Mesodermal cell (in vitro differentiated cells): ENCODE measurements at regions not wholly inside any gene's neighbourhood (a gene's known extent, or its start where the extent isn't known, plus 50 kb on each side); places are given as distances from the start of the nearest gene placed in this dataset.

Experiments
- H3K27ac ChIP-seq: 2 replicates; pipeline ENCODE4 v1.7.0; 2013; ENCODE audit warnings: mild to moderate bottlenecking, low read depth, low read length, moderate library complexity; ENCODE audit not compliant: severe bottlenecking
- H3K36me3 ChIP-seq: 2 replicates; pipeline ENCODE4 v1.7.1; 2013; ENCODE audit warnings: mild to moderate bottlenecking, low read length, moderate library complexity; ENCODE audit not compliant: control insufficient read depth, insufficient read depth
- H3K4me1 ChIP-seq: one replicate; pipeline ENCODE4 v1.7.1; 2013; ENCODE audit warnings: mild to moderate bottlenecking, low read length; ENCODE audit not compliant: insufficient read depth, control insufficient read depth, poor library complexity, severe bottlenecking
- H3K4me3 ChIP-seq: 2 replicates; pipeline ENCODE4 v1.7.0; 2013; ENCODE audit warnings: low read length, control low read depth, mild to moderate bottlenecking; ENCODE audit not compliant: insufficient read depth, poor library complexity, severe bottlenecking; ENCODE audit errors: extremely low read depth
- H3K9me3 ChIP-seq: 2 replicates; pipeline ENCODE4 v1.7.1; 2013; ENCODE audit warnings: mild to moderate bottlenecking, low read length, moderate library complexity; ENCODE audit not compliant: control insufficient read depth
- WGBS, 2 experiments: methylation state at CpG; one replicate each; pipeline ENCODE4 v1.1.5; 2013; ENCODE audit warnings: missing lambda C conversion rate in 2 of 2; ENCODE audit not compliant: insufficient coverage in 2 of 2; 5-methylcytosine and 5-hydroxymethylcytosine counted together

- no peak overlapping the region for H3K27ac ChIP-seq
- H3K4me1 ChIP-seq: no peaks in the 10 kb centered on the region
- no peak overlapping the region for H3K4me3 ChIP-seq
- no peaks in the 10 kb centered on the region for H3K36me3 ChIP-seq
- WGBS, 2 experiments: 60 to 84% methylated on average over 1 to 2 of the region's 2 CpGs
- no peaks in the 10 kb centered on the region for H3K9me3 ChIP-seq
Measured at GRCh38 chr10:43882711-43883110, 234.0 kb upstream of the ZNF32 start.

- Histone ChIP-seq H3K4me1 (no peaks in the 10 kb centered on the region), H3K9me3 (no peaks in the 10 kb centered on the region), H3K36me3 (no peaks in the 10 kb centered on the region), H3K4me3 (no peak overlapping the region), H3K27ac (no peak overlapping the region)
- WGBS, 2 experiments: 100% methylated on average over 1 of the region's 2 CpGs
Measured at GRCh38 chr10:43881657-43882056, 233.0 kb upstream of the ZNF32 start.

GRCh38 chr10:43880160-43880559, 231.5 kb upstream of the ZNF32 start:
- H3K36me3 ChIP-seq: no peaks in the 10 kb centered on the region
- no peaks in the 10 kb centered on the region for H3K4me1 ChIP-seq
- no peaks in the 10 kb centered on the region for H3K9me3 ChIP-seq
- no peak overlapping the region for H3K4me3 ChIP-seq
- no peak overlapping the region for H3K27ac ChIP-seq
- 84 to 89% methylated on average over 5 to 8 of the region's 8 CpGs for WGBS, 2 experiments

GRCh38 chr10:43879742-43880141, 231.1 kb upstream of the ZNF32 start:
- Histone ChIP-seq H3K27ac (no peak overlapping the region), H3K9me3 (no peaks in the 10 kb centered on the region)
- 87 to 88% methylated on average over 8 to 9 of the region's 12 CpGs for WGBS, 2 experiments

GRCh38 chr10:43879162-43879561, 230.5 kb upstream of the ZNF32 start:
- H3K4me1 ChIP-seq: no peaks in the 10 kb centered on the region
- H3K4me3 ChIP-seq: no peak overlapping the region
- no peaks in the 10 kb centered on the region for H3K9me3 ChIP-seq
- 89 to 91% methylated on average over 7 of the region's 7 CpGs for WGBS, 2 experiments
- H3K27ac ChIP-seq: no peak overlapping the region
- H3K36me3 ChIP-seq: no peaks in the 10 kb centered on the region

More at GRCh38 chr10:43879742-43880141, 231.1 kb upstream of the ZNF32 start:
- Histone ChIP-seq H3K4me3 (no peak overlapping the region), H3K4me1 (no peaks in the 10 kb centered on the region), H3K36me3 (no peaks in the 10 kb centered on the region)

GRCh38 chr10:43878386-43878785, 229.7 kb upstream of the ZNF32 start:
- Histone ChIP-seq H3K36me3 (no peaks in the 10 kb centered on the region), H3K4me3 (no peak overlapping the region), H3K9me3 (no peaks in the 10 kb centered on the region), H3K4me1 (no peaks in the 10 kb centered on the region), H3K27ac (no peak overlapping the region)
- WGBS, 2 experiments: 89 to 90% methylated on average over 8 to 10 of the region's 10 CpGs

GRCh38 chr10:43876976-43877375, 228.3 kb upstream of the ZNF32 start:
- H3K9me3 ChIP-seq: no peaks in the 10 kb centered on the region
- H3K27ac ChIP-seq: no peak overlapping the region
- no peaks in the 10 kb centered on the region for H3K36me3 ChIP-seq
- H3K4me3 ChIP-seq: no peak overlapping the region
- 86 to 87% methylated on average over 2 of the region's 7 CpGs for WGBS, 2 experiments
- no peaks in the 10 kb centered on the region for H3K4me1 ChIP-seq

- H3K36me3 ChIP-seq: no peaks in the 10 kb centered on the region
- no peaks in the 10 kb centered on the region for H3K9me3 ChIP-seq
- no peak overlapping the region for H3K27ac ChIP-seq
- WGBS, 2 experiments: 50 to 62% methylated on average over 6 of the region's 10 CpGs
- H3K4me3 ChIP-seq: no peak overlapping the region
- H3K4me1 ChIP-seq: no peaks in the 10 kb centered on the region
Measured at GRCh38 chr10:43874984-43875383, 226.3 kb upstream of the ZNF32 start.

GRCh38 chr10:43873717-43874116, 225.0 kb upstream of the ZNF32 start:
- Histone ChIP-seq H3K36me3 (no peaks in the 10 kb centered on the region), H3K4me3 (no peak overlapping the region), H3K4me1 (no peaks in the 10 kb centered on the region), H3K9me3 (no peaks in the 10 kb centered on the region), H3K27ac (no peak overlapping the region)
- WGBS, 2 experiments: 90 to 100% methylated on average over 5 of the region's 5 CpGs

- H3K27ac ChIP-seq: no peak overlapping the region
- H3K4me1 ChIP-seq: no peaks in the 10 kb centered on the region
- WGBS, 2 experiments: 88 to 94% methylated on average over 5 to 6 of the region's 6 CpGs
- no peak overlapping the region for H3K4me3 ChIP-seq
- no peaks in the 10 kb centered on the region for H3K36me3 ChIP-seq
- no peaks in the 10 kb centered on the region for H3K9me3 ChIP-seq
Measured at GRCh38 chr10:43872644-43873043, 224.0 kb upstream of the ZNF32 start.

- H3K4me3 ChIP-seq: no peak overlapping the region
- no peaks in the 10 kb centered on the region for H3K4me1 ChIP-seq
- no peak overlapping the region for H3K27ac ChIP-seq
- WGBS, 2 experiments: 68 to 70% methylated on average over 3 of the region's 5 CpGs
- no peaks in the 10 kb centered on the region for H3K9me3 ChIP-seq
- no peaks in the 10 kb centered on the region for H3K36me3 ChIP-seq
Measured at GRCh38 chr10:43871545-43871944, 222.9 kb upstream of the ZNF32 start.
